ENCODE measurements at regions not wholly inside any gene's neighbourhood (a gene's known extent, or its start where the extent isn't known, plus 50 kb on each side); places are given as distances from the start of the nearest gene placed in this dataset.

- Histone ChIP-seq H3K27me3 (ENCODE audit: control insufficient read depth, insufficient read depth, low read length) (no peaks in the 10 kb centered on the region), H3K4me3 (ENCODE audit: insufficient read depth, low read depth, low read length) (no peak overlapping the region), H3K36me3 (replicated peaks; ENCODE audit: control insufficient read depth, insufficient read depth, low read length) (no peaks in the 10 kb centered on the region)
- DNase-seq = no peak
Measured at GRCh38 chr1:34685225-34685624, 69.6 kb upstream of the GJB5 start.

- H3K36me3 ChIP-seq (replicated peaks; ENCODE audit: control insufficient read depth, insufficient read depth, low read length) = no peaks in the 10 kb centered on the region
- no peak overlapping the region for H3K4me3 ChIP-seq (ENCODE audit: insufficient read depth, low read depth, low read length)
- no peaks in the 10 kb centered on the region for H3K27me3 ChIP-seq (ENCODE audit: control insufficient read depth, insufficient read depth, low read length)
- no peak for DNase-seq
Measured at GRCh38 chr1:34686531-34686930, 68.3 kb upstream of the GJB5 start.

GRCh38 chr1:34688006-34688741 is 66.7 kb upstream of the GJB5 start:
- H3K36me3 ChIP-seq (replicated peaks; ENCODE audit: control insufficient read depth, insufficient read depth, low read length) = no peaks in the 10 kb centered on the region

GRCh38 chr1:34690269-34690668 is 64.6 kb upstream of the GJB5 start:
- H3K27me3 ChIP-seq (ENCODE audit: control insufficient read depth, insufficient read depth, low read length) = no peaks in the 10 kb centered on the region
- DNase-seq = no peak
- H3K36me3 ChIP-seq (replicated peaks; ENCODE audit: control insufficient read depth, insufficient read depth, low read length) = no peaks in the 10 kb centered on the region
- H3K4me3 ChIP-seq (ENCODE audit: insufficient read depth, low read depth, low read length) = no peak overlapping the region

More at GRCh38 chr1:34688006-34688741, 66.7 kb upstream of the GJB5 start:
- Histone ChIP-seq H3K27me3 (ENCODE audit: control insufficient read depth, insufficient read depth, low read length) (no peaks in the 10 kb centered on the region), H3K4me3 (ENCODE audit: insufficient read depth, low read depth, low read length) (no peak overlapping the region)
- no peak for DNase-seq

- no peak overlapping the region for H3K4me3 ChIP-seq (ENCODE audit: insufficient read depth, low read depth, low read length)
- DNase-seq = no peak
- no peaks in the 10 kb centered on the region for H3K27me3 ChIP-seq (ENCODE audit: control insufficient read depth, insufficient read depth, low read length)
- H3K36me3 ChIP-seq (replicated peaks; ENCODE audit: control insufficient read depth, insufficient read depth, low read length) = no peaks in the 10 kb centered on the region
Measured at GRCh38 chr1:34693081-34693480, 61.8 kb upstream of the GJB5 start.

- H3K36me3 ChIP-seq (replicated peaks; ENCODE audit: control insufficient read depth, insufficient read depth, low read length) = no peaks in the 10 kb centered on the region
- no peak for DNase-seq
- H3K4me3 ChIP-seq (ENCODE audit: insufficient read depth, low read depth, low read length) = no peak overlapping the region
- no peaks in the 10 kb centered on the region for H3K27me3 ChIP-seq (ENCODE audit: control insufficient read depth, insufficient read depth, low read length)
Measured at GRCh38 chr1:34694383-34694782, 60.5 kb upstream of the GJB5 start.

GRCh38 chr1:34695580-34695979 is 59.3 kb upstream of the GJB5 start:
- Histone ChIP-seq H3K36me3 (replicated peaks; ENCODE audit: control insufficient read depth, insufficient read depth, low read length) (no peaks in the 10 kb centered on the region), H3K27me3 (ENCODE audit: control insufficient read depth, insufficient read depth, low read length) (no peaks in the 10 kb centered on the region), H3K4me3 (ENCODE audit: insufficient read depth, low read depth, low read length) (no peak overlapping the region)
- DNase-seq = no peak

- peak; percentile 36 for DNase-seq
- H3K36me3 ChIP-seq (replicated peaks; ENCODE audit: control insufficient read depth, insufficient read depth, low read length) = no peaks in the 10 kb centered on the region
- no peak overlapping the region for H3K4me3 ChIP-seq (ENCODE audit: insufficient read depth, low read depth, low read length)
- H3K27me3 ChIP-seq (ENCODE audit: control insufficient read depth, insufficient read depth, low read length) = no peaks in the 10 kb centered on the region
Measured at GRCh38 chr1:34696230-34696629, 58.6 kb upstream of the GJB5 start.

- Histone ChIP-seq H3K36me3 (replicated peaks; ENCODE audit: control insufficient read depth, insufficient read depth, low read length) (no peaks in the 10 kb centered on the region), H3K27me3 (ENCODE audit: control insufficient read depth, insufficient read depth, low read length) (no peaks in the 10 kb centered on the region), H3K4me3 (ENCODE audit: insufficient read depth, low read depth, low read length) (no peak overlapping the region)
- DNase-seq = no peak
Measured at GRCh38 chr1:34696981-34697380, 57.9 kb upstream of the GJB5 start.

GRCh38 chr1:34697818-34698217 is 57.0 kb upstream of the GJB5 start:
- DNase-seq = no peak
- Histone ChIP-seq H3K27me3 (ENCODE audit: control insufficient read depth, insufficient read depth, low read length) (no peaks in the 10 kb centered on the region), H3K36me3 (replicated peaks; ENCODE audit: control insufficient read depth, insufficient read depth, low read length) (no peaks in the 10 kb centered on the region), H3K4me3 (ENCODE audit: insufficient read depth, low read depth, low read length) (no peak overlapping the region)

- no peak for DNase-seq
Measured at GRCh38 chr1:34701326-34702060, 53.4 kb upstream of the GJB5 start.

More at GRCh38 chr1:34701326-34702060, 53.4 kb upstream of the GJB5 start:
- peaks cover 1% of the 10 kb centered on the region; the same call in 1 of the 2 replicates for H3K27me3 ChIP-seq (ENCODE audit: control insufficient read depth, insufficient read depth, low read length)
- no peaks in the 10 kb centered on the region for H3K36me3 ChIP-seq (replicated peaks; ENCODE audit: control insufficient read depth, insufficient read depth, low read length)
- H3K4me3 ChIP-seq (ENCODE audit: insufficient read depth, low read depth, low read length) = no peak overlapping the region

Data from H7 (cell line).